ENCODE measurements at regions not wholly inside any gene's neighbourhood (a gene's known extent, or its start where the extent isn't known, plus 50 kb on each side); places are given as distances from the start of the nearest gene placed in this dataset.

GRCh38 chr18:78107363-78107762 lies 857.7 kb downstream of the GALR1 start:
- no peak for TF ChIP-seq RARB (CRISPR knock-in tag; IDR thresholded peaks at IDR 0.05)
- no peak for TF ChIP-seq ZFP30 (CRISPR knock-in tag; IDR thresholded peaks at IDR 0.05)
- TF ChIP-seq PATZ1 (CRISPR knock-in tag; IDR thresholded peaks at IDR 0.05; ENCODE audit: borderline replicate concordance): no peak
- no peak for TF ChIP-seq ZFP3 (CRISPR knock-in tag; IDR thresholded peaks at IDR 0.05)
- no peak for TF ChIP-seq ARNTL (CRISPR knock-in tag; IDR thresholded peaks at IDR 0.05; ENCODE audit: borderline replicate concordance, low read depth)
- no peak for TF ChIP-seq SNAI2 (CRISPR knock-in tag; IDR thresholded peaks at IDR 0.05)
- TF ChIP-seq ZNF70 (CRISPR knock-in tag; IDR thresholded peaks at IDR 0.05): no peak
- TF ChIP-seq TOX (CRISPR knock-in tag; IDR thresholded peaks at IDR 0.05; ENCODE audit: borderline replicate concordance): no peak
- no peak for TF ChIP-seq POU6F1 (CRISPR knock-in tag; IDR thresholded peaks at IDR 0.05; ENCODE audit: borderline replicate concordance, low read depth)
- no peak for TF ChIP-seq ZC3H10 (CRISPR knock-in tag; IDR thresholded peaks at IDR 0.05)
- no peak for TF ChIP-seq TCF4 (CRISPR knock-in tag; IDR thresholded peaks at IDR 0.05; ENCODE audit: borderline replicate concordance)
- no peak for TF ChIP-seq ZNF565 (CRISPR knock-in tag; conservative IDR thresholded peaks at IDR 0.05; ENCODE audit: low read depth)
- no peak for TF ChIP-seq ESRRG (CRISPR knock-in tag; IDR thresholded peaks at IDR 0.05)
- no peak for TF ChIP-seq ISL1 (CRISPR knock-in tag; IDR thresholded peaks at IDR 0.05)
